C4-2B (cell line): ENCODE measurements at regions not wholly inside any gene's neighbourhood (a gene's known extent, or its start where the extent isn't known, plus 50 kb on each side); places are given as distances from the start of the nearest gene placed in this dataset.

Experiments
- ZFX ChIP-seq: fragments of 450-650 bp; IDR thresholded peaks from 2 replicates; pipeline ENCODE4 v1.6.1; 2017
- TF ChIP-seq, protein P1 (sequence below): fragments of 450-650 bp; conservative IDR thresholded peaks from 2 replicates; pipeline ENCODE4 v1.5.1; 2017; ENCODE audit warnings: mild to moderate bottlenecking

GRCh38 chr2:181170256-181170655 is 189.9 kb downstream of the UBE2E3 start:
- TF ChIP-seq, protein P1, sequence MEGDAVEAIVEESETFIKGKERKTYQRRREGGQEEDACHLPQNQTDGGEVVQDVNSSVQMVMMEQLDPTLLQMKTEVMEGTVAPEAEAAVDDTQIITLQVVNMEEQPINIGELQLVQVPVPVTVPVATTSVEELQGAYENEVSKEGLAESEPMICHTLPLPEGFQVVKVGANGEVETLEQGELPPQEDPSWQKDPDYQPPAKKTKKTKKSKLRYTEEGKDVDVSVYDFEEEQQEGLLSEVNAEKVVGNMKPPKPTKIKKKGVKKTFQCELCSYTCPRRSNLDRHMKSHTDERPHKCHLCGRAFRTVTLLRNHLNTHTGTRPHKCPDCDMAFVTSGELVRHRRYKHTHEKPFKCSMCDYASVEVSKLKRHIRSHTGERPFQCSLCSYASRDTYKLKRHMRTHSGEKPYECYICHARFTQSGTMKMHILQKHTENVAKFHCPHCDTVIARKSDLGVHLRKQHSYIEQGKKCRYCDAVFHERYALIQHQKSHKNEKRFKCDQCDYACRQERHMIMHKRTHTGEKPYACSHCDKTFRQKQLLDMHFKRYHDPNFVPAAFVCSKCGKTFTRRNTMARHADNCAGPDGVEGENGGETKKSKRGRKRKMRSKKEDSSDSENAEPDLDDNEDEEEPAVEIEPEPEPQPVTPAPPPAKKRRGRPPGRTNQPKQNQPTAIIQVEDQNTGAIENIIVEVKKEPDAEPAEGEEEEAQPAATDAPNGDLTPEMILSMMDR: no peak
- no peak for TF ChIP-seq ZFX
